ENCODE measurements at regions not wholly inside any gene's neighbourhood (a gene's known extent, or its start where the extent isn't known, plus 50 kb on each side); places are given as distances from the start of the nearest gene placed in this dataset.

DNA sequence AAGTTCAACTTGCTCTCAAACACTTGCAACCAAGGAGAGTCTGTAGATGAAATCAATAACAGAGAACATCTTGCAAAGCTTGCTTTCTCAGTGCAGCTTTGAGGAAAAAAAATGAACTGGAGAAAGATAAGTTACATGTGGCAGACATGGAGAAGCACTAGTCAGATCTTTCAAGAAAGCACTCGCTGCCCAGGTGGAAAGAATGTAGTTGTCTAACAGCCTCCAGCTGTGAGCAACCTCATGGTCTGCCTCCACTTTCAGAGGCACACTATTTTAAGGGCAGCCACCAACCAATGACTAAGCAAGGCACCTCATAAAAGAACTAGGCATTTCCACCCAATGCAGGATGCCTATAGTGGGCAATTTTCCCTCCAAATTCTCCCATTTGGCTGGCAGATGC, 125.4 kb upstream of the CPNE4 start:
- TF ChIP-seq CTCF (IDR thresholded peaks at IDR 0.05; ENCODE audit: insufficient read depth, low read length, poor library complexity, severe bottlenecking) (no peak), EZH2phosphoT487 (conservative IDR thresholded peaks at IDR 0.05; ENCODE audit: low read length) (no peak)

All from SU-DHL-6 (cell line).